GM19463 (cell line): ENCODE measurements at regions not wholly inside any gene's neighbourhood (a gene's known extent, or its start where the extent isn't known, plus 50 kb on each side); places are given as distances from the start of the nearest gene placed in this dataset.

Source experiments
- ATAC-seq: cut with Tn5 transposase; IDR thresholded peaks from one replicate; pipeline ENCODE4 v1.9.1; 2021; ENCODE audit warnings: mild to moderate bottlenecking, moderate library complexity; ENCODE audit not compliant: unreplicated experiment

GRCh38 chr13:79090552-79091124 lies 315.4 kb downstream of the RBM26 start:
- ATAC-seq, result no peak

- ATAC-seq, result no peak
Measured at GRCh38 chr13:79084802-79085424, 321.1 kb downstream of the RBM26 start.

DNA sequence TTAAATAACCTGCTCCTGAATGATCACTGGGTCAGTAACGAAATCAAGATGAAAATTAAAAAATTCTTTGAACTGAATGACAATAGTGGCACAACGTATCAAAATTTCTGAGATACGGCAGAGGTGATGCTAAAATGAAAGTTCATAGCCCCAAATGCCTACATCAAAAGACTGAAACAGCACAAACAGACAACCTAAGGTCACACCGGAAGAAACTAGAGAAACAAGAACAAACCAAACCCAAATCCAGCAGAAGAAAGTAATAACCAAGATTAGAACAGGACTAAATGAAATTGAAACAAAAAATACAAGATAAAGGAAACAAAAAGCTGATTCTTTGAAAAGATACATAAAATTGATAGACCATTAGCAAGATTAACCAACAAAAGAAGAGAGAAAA lies 324.1 kb downstream of the RBM26 start:
- ATAC-seq, result no peak

DNA sequence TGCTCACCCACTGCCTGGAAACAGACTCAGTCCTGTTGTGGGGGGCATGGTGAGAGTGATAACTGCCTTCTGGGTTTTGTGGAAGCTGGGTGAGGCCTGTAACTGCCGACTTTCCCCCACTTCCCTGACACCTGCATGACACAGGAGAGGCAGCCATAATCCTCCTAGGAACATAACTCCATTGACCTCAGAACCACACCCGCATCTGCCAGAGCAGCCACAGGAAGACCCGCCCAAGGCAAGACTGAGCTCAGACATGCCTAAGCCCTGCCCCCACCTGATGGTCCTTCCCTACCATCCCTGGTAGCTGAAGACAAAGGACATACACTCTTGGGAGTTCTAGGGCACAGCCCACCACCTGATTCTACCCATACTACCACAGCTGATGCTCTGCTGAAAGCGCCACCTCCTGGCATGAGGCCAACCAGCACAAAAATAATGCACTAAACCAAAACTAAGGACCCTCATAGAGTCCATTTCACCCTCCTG lies 326.7 kb downstream of the RBM26 start:
- ATAC-seq, result no peak

GRCh38 chr13:79075703-79076102 lies 330.4 kb downstream of the RBM26 start:
- ATAC-seq, result no peak

DNA sequence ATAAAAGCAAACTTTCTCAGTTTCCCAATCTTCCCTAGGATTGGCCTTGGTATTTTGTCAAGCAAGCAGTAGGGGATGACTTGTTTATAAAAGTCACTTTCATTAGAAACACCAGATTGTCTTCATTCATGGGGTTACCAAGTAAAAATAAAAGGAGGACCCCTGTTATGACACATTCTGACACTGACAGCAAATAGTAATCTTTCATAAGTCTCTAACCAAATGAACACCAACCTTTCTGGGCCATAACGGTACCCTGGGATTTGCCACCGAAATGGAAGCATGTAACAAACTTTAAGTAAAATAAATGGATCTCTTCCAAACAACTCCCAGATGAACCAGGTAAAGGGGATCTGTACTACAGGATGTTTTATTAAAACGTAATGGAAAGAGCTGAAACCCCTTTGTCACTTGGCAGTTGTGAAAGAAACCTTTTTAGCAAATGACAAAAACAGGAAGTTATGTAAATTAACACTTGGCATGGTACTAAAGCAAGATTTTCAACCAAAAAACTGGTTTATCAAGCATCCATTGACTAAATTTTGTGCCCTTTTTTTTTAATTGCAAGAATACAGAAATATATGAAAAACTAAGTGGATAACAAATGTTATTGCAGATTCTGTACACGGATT lies 335.6 kb downstream of the RBM26 start:
- ATAC-seq, result no peak

GRCh38 chr13:79062291-79062690 lies 343.8 kb downstream of the RBM26 start:
- no peak for ATAC-seq

GRCh38 chr13:79060216-79060615 lies 345.8 kb downstream of the RBM26 start:
- no peak for ATAC-seq

- ATAC-seq, result no peak
Measured at GRCh38 chr13:79056706-79057105, 349.3 kb downstream of the RBM26 start.

DNA sequence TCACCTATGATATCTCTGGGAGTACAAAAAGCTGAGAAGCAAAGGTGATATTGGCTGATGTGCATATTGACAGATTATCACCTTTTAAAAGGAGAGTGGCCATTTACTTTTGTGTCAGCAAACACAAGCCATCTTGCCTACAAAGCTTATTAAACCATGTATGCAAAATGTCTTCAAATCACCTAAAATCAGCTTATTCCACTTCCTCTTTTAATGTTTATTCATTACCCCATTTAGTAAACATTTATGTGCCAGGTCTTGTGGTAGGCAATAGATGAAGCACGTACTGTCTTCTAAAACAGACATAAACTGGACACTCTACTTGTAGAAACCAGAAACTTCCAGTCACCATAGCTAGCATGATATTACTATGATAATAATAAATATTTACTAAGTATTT lies 354.6 kb downstream of the RBM26 start:
- ATAC-seq, result no peak

DNA sequence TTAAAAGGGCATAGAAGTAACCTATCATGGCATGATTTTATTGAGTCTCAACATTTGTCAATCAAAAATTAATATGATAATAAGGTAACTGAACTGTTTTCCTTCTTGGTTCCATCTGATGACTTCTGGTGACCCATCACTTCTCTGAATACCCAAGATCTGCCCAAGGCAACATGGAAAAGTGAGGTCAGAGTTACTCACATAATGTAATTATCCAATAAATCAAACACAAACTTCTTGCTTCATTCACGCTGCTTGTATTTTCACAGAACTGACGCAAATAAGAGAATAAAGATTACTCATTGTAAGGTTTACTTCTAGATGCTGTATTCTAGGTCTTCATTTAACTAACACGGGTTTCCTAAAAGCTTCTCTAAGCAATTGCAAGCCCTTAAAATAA lies 361.6 kb downstream of the RBM26 start:
- no peak for ATAC-seq

DNA sequence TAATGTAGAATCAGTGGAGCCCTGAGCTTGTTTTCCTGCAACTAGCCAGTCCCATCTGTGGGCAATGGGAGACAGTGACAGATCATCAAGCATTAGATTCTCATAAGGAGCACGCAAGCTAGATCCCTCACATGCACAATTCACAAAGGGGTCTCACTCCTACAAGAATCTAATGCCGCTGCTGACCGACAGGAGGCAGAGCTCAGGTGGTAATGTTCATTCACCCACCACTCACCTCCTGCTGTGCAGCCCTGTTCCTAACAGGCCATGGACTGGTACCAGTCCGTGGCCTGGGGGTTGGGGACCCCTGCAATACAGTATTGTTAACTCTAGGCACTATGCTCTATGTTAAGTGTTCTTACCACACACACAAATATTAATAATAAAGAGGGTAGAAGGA lies 362.8 kb downstream of the RBM26 start:
- ATAC-seq, result no peak

DNA sequence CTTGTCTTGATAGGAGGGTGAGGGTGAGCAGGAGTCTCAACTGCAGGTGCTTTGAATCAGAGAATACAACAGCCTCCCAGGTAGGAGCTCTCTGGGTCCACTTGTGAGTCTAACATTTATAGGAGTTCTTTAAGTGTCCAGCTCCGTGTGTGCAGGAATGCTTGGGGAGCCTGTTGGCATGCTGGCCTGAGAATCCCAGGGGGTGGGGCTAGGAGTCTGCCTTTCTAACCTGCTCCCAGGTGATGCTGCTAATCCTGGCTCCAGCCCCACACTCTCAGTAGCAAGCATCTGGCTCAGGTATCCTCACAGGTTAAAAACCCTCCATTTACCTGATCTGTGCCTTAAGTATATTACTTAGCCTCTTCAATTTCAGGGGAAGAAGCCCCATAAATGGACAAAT lies 368.9 kb downstream of the RBM26 start:
- ATAC-seq, result no peak

- no peak for ATAC-seq
Measured at GRCh38 chr13:79034341-79034740, 371.7 kb downstream of the RBM26 start.

GRCh38 chr13:79030513-79030912 lies 371.6 kb upstream of the OBI1 start:
- ATAC-seq, result no peak

DNA sequence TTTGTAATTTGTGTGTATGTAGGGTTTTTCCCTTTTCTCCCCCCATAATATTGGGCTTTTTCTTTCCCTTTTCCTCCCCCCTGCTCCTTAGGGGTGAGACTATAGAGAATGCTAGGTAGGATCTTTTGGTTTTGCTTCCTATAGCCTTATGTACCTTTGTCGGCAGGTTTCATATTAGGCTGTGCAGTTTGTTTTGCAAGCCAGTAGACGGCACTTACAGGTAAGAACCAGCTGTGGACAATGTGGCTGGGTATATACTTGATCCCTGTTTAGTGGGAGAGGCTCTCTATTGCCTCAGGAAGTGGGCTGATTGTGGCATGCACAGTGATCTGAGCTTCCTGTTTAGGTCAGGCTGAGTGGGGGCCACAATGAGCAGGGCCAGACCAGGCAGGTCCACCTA lies 359.2 kb upstream of the OBI1 start:
- no peak for ATAC-seq

- no peak for ATAC-seq
Measured at GRCh38 chr13:79011179-79011578, 352.2 kb upstream of the OBI1 start.

DNA sequence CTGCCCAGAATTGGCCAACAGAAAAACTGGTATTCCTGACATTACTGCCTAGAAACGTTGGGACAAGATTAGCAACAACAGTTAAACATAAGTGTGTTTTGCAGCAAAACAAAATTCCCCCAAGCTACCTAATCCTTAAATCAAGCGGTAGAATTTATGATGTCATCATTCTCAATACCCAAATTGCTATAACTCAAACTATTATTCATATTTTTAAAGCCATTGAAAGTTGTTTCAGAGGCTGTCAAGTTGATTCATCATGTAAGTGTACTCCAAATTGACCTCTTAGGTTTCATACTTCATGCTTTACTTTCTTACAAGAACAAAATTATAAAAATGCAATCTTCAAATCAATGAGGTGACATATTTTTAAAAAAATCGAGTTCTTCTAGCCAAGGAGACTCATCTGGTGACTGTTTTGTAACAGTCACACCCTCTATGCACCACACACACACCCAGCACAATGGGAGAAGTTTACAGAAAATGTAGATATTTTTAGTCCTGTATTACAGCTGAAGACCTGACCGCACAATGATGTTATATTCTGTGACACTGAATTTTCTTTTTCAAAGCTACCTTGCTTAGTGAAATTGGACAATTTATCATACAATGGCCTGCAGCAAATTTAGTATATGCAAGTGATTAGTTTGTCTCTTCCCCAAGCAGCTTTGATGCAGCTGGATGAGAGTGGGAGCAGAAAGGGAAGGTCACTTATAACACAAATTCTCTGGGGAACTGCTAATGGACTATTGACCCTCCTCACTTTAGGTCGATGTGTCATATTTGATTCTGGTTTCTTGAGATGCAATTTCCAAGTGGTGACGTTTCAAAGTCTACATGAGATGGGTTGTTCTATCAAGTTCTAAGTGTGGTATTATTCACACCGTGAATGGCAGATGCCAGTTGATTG lies 345.3 kb upstream of the OBI1 start:
- ATAC-seq, result no peak

- ATAC-seq, result no peak
Measured at GRCh38 chr13:78999494-78999893, 340.5 kb upstream of the OBI1 start.

GRCh38 chr13:78998630-78999315 lies 339.8 kb upstream of the OBI1 start:
- ATAC-seq, result no peak
